IPS DF 6.9 (cell line): ENCODE measurements at regions not wholly inside any gene's neighbourhood (a gene's known extent, or its start where the extent isn't known, plus 50 kb on each side); places are given as distances from the start of the nearest gene placed in this dataset.

Experiments
- DNase-seq: peaks from one replicate; pipeline ENCODE4 v3.0.0-alpha.2; 2013; ENCODE audit warnings: low read depth, low spot score
- H3K27ac ChIP-seq: one replicate; pipeline ENCODE4 v1.5.1; 2013; ENCODE audit warnings: low read length, control low read depth
- H3K27me3 ChIP-seq: 2 replicates; pipeline ENCODE4 v1.6.1; 2013; ENCODE audit warnings: mild to moderate bottlenecking, low read length; ENCODE audit not compliant: control insufficient read depth, insufficient read depth
- H3K36me3 ChIP-seq: 2 replicates; pipeline ENCODE4 v1.6.1; 2013; ENCODE audit warnings: low read length; ENCODE audit not compliant: control insufficient read depth, insufficient read depth
- H3K4me1 ChIP-seq: 2 replicates; pipeline ENCODE4 v1.6.1; 2013; ENCODE audit warnings: low read length; ENCODE audit not compliant: control insufficient read depth, insufficient read depth
- H3K4me3 ChIP-seq: 2 replicates; pipeline ENCODE4 v1.5.1; 2013; ENCODE audit warnings: mild to moderate bottlenecking, low read length
- H3K9me3 ChIP-seq: 2 replicates; pipeline ENCODE4 v1.6.1; 2013; ENCODE audit warnings: low read length, inconsistent platforms; ENCODE audit not compliant: control insufficient read depth, insufficient read depth
- WGBS: extraction: QIAGEN DNeasy Blood & Tissue Kit; methylation state at CpG from one replicate; pipeline ENCODE4 v1.1.7; 2013; ENCODE audit warnings: mixed read lengths, missing lambda C conversion rate; ENCODE audit not compliant: insufficient read length, insufficient coverage; 5-methylcytosine and 5-hydroxymethylcytosine counted together

DNA sequence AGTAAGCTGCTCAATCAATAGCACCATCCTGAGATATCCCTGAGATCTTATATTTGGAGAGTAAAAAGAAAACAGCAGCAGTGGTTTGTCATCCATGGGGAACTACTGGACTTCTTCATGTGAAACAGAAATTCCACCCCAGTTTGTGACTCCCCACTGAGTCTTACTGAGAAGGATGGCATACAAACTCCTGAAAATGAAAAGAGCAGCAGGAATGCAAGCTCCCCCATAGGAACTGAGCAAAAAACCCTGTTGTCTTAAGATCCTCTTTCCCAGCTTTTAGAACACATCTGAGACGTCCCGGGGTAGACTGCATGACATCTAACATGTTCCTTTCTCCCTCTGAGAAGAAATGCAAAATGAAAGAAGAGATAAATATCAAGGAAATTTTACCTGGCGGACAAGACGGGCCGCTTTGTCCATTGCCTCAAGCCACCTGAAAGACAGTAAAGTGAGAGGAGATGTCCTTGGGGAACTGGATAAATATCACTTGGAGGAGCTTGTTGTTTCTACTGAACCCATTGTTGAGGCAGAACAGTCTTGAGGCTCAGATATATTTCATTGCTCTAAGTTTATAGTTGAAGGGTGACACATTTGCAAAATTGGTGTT is 117.1 kb downstream of the NUDT12 start:
- H3K27me3 ChIP-seq = no peaks in the 10 kb centered on the region
- DNase-seq = no peak
- H3K4me1 ChIP-seq = no peaks in the 10 kb centered on the region
- no peaks in the 10 kb centered on the region for H3K9me3 ChIP-seq
- no peak overlapping the region for H3K27ac ChIP-seq
- no peaks in the 10 kb centered on the region for H3K36me3 ChIP-seq
- H3K4me3 ChIP-seq = no peak overlapping the region
- no CpG with 5 or more reads among the region's 5 CpGs for WGBS

DNA sequence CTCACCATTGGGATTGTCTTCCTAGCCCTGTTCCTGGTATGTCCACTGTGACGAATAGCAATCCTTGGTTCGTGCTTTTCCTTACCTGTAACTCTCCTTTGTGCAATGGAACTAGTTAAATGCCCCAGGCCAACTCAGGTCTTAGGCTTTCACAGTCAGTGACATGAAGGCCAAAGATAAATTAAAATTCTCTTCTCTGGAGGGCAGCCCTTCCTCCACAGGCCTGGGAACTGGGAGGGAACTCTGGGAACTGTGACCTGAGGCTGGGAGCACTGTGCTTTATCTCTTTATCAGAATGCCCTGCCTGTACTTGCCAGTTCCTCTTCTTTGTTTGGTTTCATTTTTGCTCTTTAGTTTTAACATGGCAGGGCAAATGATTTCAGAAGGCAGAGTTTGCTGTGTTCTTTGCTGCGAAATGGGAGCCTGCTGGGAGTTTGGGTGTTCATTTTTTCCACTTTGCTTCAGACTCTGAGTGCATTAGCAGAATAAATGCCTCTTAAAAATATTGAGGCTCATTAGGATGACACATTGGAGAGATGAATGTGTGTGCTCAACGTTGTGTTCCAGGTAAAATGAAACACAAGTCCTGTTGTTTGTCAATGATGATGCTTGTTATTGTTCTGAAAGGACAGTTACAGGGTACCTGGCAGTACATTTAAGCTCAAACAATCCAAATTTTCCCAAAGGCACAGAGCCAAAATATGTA is 118.1 kb downstream of the NUDT12 start:
- Histone ChIP-seq H3K27ac (no peak overlapping the region), H3K4me1 (no peaks in the 10 kb centered on the region), H3K9me3 (no peaks in the 10 kb centered on the region), H3K36me3 (no peaks in the 10 kb centered on the region), H3K27me3 (no peaks in the 10 kb centered on the region), H3K4me3 (no peak overlapping the region)
- DNase-seq = no peak
- WGBS = no CpG with 5 or more reads among the region's 4 CpGs

DNA sequence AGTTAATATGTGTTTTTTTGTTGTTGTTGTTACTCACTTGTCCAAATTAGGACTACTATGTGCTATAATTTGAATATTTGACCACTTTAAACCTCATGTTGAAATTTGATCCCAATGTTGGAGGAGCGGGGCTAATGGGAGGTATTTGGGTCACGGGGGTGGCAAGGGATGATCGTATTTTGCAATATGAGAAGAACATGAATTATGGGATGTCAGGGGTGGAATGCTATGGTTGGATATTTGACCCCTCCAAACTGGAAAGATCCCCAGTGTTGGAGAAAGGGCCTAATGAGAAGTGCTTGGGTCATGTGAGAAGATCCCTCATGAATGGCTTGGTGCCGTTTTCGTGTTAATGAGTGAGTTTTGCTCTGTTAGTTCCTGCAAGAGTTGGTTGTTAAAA is 119.8 kb downstream of the NUDT12 start:
- no peaks in the 10 kb centered on the region for H3K4me1 ChIP-seq
- no CpG with 5 or more reads among the region's 5 CpGs for WGBS
- no peaks in the 10 kb centered on the region for H3K27me3 ChIP-seq
- H3K4me3 ChIP-seq = no peak overlapping the region
- H3K36me3 ChIP-seq = no peaks in the 10 kb centered on the region
- no peaks in the 10 kb centered on the region for H3K9me3 ChIP-seq
- no peak for DNase-seq
- no peak overlapping the region for H3K27ac ChIP-seq

DNA sequence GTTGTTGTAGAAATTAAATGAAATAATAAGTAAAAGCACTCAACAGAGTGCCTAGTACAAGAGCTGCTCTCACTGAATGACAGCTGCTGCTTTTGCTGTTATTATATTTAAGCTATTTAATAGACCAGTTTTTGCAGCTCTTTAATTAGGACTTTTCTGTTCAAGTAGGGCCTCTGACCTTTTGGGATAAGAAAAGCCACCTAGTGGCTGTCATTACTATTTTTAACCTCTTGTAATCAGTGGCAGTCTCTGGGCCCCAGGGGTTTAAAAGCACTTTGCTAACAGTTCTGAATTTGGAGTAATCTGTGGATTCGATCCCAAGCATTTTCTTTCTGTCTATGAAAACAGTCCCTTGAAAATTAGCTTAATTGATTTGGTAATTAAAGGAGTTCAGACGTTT is 121.1 kb downstream of the NUDT12 start:
- H3K4me3 ChIP-seq = no peak overlapping the region
- H3K4me1 ChIP-seq = no peaks in the 10 kb centered on the region
- no peak for DNase-seq
- H3K36me3 ChIP-seq = no peaks in the 10 kb centered on the region
- no CpG with 5 or more reads among the region's 2 CpGs for WGBS
- H3K27ac ChIP-seq = no peak overlapping the region
- H3K27me3 ChIP-seq = no peaks in the 10 kb centered on the region
- no peaks in the 10 kb centered on the region for H3K9me3 ChIP-seq

DNA sequence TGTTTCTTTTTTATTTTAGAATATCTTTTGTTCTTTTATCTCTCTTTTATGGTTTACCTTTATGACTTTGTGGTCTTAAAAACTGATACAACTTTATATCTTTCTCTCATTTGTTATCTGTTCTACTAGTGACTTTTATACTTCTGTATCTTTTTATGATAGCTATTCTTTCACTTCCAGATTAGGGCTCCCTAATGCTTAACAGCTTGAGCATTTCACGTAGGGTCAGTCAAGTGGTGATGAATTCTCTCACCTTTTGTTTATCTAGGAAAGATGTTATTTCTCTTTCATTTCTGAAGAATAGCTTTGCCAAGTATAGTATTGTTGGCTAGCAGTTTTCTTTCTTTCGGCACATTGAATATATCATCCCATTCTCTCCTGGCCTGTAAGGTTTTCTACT is 123.6 kb downstream of the NUDT12 start:
- Histone ChIP-seq H3K36me3 (no peaks in the 10 kb centered on the region), H3K27me3 (no peaks in the 10 kb centered on the region), H3K27ac (no peak overlapping the region), H3K9me3 (no peaks in the 10 kb centered on the region), H3K4me1 (no peaks in the 10 kb centered on the region), H3K4me3 (no peak overlapping the region)
- no CpG with 5 or more reads among the region's 2 CpGs for WGBS
- DNase-seq = no peak

DNA sequence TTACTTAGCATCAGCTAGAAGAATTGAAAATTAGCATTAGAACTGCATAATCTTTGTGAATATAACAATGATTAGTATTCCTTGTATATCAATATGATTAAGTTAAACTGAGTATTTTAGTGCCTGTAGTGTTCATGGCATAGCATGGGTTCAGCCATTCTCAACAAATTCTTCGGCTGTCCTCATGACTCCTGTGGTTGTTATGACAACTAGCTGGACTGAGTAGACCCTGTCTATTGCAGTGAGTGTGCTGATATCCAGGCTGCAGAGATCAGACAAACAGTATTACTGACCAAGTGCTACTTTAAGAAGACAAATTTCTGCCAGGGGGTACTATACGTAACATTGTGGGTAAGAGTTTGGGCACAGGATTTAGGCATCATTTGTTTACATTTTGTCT is 125.9 kb downstream of the NUDT12 start:
- DNase-seq = no peak
- H3K4me3 ChIP-seq = no peak overlapping the region
- no peaks in the 10 kb centered on the region for H3K9me3 ChIP-seq
- no peaks in the 10 kb centered on the region for H3K4me1 ChIP-seq
- no peaks in the 10 kb centered on the region for H3K27me3 ChIP-seq
- no peaks in the 10 kb centered on the region for H3K36me3 ChIP-seq
- H3K27ac ChIP-seq = no peak overlapping the region
- WGBS = no CpG with 5 or more reads among the region's 2 CpGs

DNA sequence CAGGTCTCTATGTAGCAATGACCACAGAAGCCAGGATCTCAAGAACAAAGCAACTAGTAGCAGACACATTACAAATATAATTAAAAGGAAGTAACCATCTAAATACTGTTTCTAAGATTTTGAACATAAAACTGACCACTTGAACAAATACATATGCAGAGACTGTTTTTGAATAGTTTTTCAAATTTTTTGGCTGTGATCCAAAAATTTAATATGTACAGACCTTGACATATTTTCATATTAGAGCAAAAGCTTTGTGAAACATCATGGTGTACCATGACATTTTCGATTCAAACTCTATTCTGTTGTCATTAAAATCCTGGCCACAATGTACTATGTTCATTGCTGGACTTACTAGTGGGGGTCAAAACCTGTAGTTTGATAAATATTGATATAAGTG is 126.5 kb downstream of the NUDT12 start:
- DNase-seq = no peak
- Histone ChIP-seq H3K4me3 (no peak overlapping the region), H3K27me3 (no peaks in the 10 kb centered on the region), H3K27ac (no peak overlapping the region), H3K9me3 (no peaks in the 10 kb centered on the region), H3K4me1 (no peaks in the 10 kb centered on the region), H3K36me3 (no peaks in the 10 kb centered on the region)
- no CpG with 5 or more reads among the region's 1 CpG for WGBS

DNA sequence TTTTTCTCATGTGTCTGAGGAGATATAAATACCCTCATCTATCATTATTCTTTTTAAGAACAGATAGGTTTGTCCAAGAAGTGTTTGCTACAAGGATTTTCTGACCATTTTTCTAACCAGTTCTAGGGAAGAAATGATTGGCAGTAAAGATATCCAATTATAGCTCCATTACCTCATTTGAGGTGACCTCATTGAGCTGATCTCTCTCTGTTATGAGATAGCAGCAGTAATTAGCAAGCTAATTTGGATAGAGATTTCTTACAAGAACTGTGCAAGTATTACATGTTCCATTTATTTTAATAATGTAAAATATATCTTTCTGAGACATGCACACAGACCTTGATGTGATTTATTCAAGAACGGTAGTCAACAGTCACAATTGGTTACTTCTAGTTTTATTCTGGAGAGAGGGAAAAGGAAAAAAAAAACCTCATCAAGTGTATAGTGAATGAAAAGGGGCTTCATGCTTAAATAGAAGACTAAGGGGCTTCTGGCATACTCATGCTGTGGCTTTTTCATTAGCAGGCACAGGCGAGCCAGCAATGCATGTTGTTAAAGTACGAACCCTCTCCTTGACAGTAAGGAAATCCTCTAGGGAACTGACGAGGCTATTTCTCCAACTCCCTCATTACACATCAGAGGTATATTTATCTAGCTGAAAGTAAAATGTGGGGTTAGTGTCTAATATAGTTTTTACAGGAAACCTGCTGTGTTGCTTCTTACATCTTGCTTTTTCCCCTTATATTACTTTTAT is 127.3 kb downstream of the NUDT12 start:
- Histone ChIP-seq H3K4me3 (no peak overlapping the region), H3K27ac (no peak overlapping the region), H3K4me1 (no peaks in the 10 kb centered on the region), H3K9me3 (no peaks in the 10 kb centered on the region), H3K36me3 (no peaks in the 10 kb centered on the region), H3K27me3 (no peaks in the 10 kb centered on the region)
- no CpG with 5 or more reads among the region's 4 CpGs for WGBS
- no peak for DNase-seq

DNA sequence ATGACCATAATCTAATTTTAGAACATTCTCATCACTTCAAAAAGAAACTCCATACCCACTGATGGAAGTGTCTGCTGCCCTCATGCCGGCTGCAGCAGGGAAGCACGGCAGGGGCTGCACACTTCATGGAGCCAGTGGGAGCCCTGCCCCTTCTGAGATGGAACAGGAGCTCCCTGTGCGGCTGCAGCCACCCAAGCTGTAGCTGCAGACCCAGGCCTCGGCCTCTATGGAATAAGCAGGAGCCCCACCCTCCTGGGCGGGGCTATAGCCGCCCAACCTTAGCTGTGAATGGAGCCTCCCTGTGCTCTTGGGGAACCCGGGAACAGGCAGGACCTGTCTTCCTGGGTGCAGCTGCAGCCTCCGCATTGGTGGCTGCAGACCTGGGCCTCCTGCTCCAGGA is 128.5 kb downstream of the NUDT12 start:
- no peaks in the 10 kb centered on the region for H3K27me3 ChIP-seq
- WGBS = no CpG with 5 or more reads among the region's 8 CpGs
- H3K4me3 ChIP-seq = no peak overlapping the region
- H3K36me3 ChIP-seq = no peaks in the 10 kb centered on the region
- no peaks in the 10 kb centered on the region for H3K4me1 ChIP-seq
- no peak overlapping the region for H3K27ac ChIP-seq
- H3K9me3 ChIP-seq = no peaks in the 10 kb centered on the region
- peak; percentile 33 for DNase-seq

DNA sequence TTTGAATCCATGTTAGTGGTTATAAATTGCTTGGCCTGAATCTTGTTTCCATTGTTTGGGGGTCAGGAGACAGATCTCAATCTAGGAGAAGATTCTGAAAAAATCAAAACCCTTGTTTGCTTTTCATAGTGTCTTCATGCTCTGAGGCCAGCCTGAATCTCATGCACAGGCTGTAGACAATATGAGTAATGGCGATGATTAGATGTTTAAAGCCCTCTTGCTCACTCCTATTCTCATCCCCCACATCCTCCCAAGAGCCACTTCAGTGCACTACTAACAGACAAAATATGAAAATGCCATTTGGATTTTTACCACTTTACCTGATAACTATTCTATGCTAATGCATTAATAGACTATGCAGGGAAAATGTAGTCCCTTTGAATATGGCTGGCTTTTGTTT is 129.4 kb downstream of the NUDT12 start:
- H3K9me3 ChIP-seq = no peaks in the 10 kb centered on the region

More for the DNA sequence above, 129.4 kb downstream of the NUDT12 start:
- Histone ChIP-seq H3K27me3 (no peaks in the 10 kb centered on the region), H3K36me3 (no peaks in the 10 kb centered on the region), H3K27ac (no peak overlapping the region), H3K4me3 (no peak overlapping the region), H3K4me1 (no peaks in the 10 kb centered on the region)
- no CpG with 5 or more reads among the region's 1 CpG for WGBS
- no peak for DNase-seq
